NCI-H446 (cell line): ENCODE measurements at regions not wholly inside any gene's neighbourhood (a gene's known extent, or its start where the extent isn't known, plus 50 kb on each side); places are given as distances from the start of the nearest gene placed in this dataset.
"Not testable (repeated sequence)": the region's sequence is repeated elsewhere in the genome, so short reads cannot be mapped to it uniquely, and the experiment has no call there.

Experiments
- DNase-seq, 2 experiments: peaks; one replicate each; lab custom pipeline; 2025; lab: John Stamatoyannopoulos, UW

DNA sequence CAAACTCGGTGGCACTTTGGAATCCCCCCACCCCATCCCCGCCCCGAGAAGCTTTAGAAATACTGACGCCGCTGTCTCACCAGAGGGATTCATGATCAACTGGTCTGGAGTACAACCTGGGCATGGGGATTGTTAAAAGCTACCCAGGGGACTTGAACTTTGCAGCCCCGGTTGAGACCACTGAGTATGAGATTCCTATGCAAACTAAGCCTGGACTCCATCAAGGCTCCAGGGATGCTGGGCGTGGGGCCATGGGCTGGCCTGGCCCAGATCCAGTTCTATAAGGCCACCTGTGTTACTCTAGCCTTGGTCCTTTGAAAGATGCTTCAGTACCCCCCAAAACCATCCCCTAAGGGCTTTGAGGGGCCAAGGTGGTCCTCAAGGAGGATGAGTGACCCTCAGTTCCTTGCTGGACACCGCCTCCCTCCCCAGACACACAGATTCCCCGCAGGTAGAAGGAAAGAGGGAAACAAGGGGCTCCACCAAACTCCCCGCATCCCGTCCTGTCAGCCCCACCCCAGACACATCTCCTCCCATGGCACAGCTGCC lies 68.5 kb downstream of the MRPL36 start:
- DNase-seq, result no peak

DNA sequence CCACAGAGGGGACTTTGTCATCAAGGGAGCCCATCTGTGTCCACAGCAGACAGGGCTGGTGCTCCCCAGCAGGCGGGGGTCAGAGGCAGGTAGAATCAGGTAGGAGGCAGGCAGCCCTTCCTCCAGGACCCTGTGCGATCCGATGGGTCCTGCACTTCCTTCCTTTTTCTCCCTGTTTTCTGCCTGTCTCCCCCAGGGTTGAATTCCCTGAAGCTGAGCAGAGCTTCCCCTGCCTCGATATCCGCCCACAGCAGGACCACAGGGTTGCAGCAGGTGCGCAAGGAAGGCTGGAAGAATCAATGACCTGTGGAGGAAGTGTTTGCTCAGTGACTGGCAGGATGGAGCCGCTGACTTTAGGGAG lies 69.2 kb downstream of the MRPL36 start:
- DNase-seq, result no peak

DNA sequence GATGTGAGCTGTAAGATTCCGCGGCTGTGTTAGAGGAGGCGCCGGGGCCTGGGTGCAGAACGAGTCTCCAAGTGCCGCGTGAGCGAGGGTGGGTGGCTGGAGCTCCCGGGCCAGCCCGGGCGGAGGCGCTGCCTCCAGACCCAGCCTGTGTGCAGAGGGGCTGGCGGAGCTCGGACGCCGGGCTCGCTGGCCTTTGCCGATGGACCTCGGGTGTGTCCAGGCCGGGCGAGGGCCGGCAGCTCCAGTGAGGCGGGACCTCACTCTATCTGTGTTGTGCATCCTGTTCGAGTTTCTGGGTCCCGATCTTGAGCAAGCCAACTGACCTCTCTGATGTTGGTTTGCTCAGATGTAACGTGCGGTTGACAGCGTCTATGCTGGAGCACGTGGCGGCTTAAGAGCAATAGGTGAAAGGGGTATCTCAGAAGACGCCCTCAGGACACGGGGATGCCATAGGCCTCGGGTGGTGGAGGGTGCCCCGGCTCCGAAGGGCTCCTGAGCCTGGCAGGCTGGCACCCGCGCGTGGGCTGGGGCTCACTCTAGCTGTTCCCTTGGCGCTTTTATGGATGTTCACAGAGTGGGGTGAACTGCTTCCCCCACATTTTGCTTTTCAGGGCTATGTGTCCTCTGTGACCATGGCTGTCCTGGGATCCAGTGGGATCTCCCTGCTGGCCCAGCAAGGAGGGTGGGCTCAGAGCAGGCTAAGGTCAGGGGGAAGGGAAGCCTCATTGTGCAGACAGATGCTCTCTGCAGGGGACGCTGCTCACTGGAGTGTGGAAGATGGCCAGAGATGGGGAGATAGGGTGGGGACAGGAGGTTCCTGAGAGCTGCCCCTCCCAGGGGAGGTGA lies 69.8 kb downstream of the MRPL36 start:
- no peak for DNase-seq

DNA sequence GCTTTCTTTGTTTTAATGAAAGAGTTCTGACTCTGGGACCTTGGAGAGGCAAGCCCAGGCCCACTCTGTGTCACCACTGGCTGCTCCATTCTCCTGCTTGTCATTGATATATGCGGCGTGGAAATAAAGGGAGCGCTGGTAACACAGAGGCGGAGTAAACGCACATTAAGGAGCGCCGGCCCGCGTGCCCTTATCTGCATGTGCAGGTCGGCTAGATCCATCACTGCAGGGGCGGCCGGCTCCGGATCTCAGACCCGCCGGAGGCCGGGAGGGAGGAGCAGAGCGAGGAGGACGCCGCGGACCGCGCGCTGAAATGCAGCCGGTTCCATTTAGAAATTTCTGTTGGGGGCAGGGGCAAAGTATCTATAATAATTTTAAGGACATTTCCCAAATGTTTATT lies 70.8 kb downstream of the MRPL36 start:
- no peak for DNase-seq

DNA sequence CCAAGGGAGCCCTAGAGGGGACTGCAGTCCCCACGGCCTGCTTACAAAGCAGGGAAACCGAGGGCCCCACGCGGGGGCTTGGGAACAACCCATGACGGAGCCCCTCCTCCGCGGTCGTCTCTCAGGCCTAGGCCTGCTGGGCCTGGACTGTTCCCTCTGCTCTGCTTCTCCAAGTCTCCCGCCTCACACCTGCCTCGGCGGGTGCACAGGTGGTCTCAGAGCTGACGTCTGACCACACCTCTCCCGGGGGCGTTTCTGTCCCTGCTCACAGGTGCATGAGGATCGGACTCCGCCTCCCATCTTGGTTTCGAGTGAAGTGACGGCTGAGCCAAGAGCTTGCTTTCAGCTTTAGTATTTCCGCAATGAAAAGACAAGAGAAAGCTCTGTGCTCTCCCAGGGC lies 72.1 kb downstream of the MRPL36 start:
- DNase-seq, result no peak

DNA sequence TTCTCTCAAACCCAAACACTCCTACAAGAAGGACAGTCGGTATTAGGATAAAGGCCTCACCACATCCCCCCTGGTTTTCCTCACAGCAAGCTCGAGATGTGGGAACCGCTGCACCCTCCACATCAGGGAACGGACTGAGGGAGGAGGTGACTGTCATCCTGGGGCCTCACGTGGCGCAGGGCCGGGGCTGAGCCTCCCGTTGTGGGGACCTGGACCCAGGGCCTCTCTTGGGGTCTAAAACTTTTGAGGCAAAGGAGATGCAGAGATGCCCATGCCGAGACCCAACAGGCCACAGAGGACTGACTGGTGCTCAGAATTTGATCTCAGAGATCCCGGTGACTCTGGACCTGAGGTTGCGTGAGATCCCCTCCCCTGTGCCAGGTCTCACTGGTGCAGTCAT lies 72.7 kb downstream of the MRPL36 start:
- DNase-seq, result no peak

DNA sequence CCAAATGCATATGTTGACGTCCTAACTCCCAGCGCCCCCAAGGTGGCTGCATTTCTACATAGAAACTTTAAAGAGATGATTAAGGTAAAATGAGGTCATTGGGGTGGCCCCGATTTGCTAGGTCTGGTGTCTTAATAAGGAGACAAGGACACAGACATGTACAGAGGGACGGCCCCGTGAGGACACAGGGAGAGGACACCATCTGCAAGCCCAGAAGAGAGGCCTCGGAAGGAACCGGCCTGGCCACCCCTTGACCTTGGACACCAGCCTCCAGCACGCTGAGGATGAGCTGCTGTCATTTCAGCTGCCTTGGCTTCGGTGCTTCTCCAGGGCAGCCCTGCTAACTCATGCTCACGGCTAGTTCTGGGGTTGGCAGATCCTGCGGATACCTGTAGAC lies 73.2 kb downstream of the MRPL36 start:
- no peak for DNase-seq

DNA sequence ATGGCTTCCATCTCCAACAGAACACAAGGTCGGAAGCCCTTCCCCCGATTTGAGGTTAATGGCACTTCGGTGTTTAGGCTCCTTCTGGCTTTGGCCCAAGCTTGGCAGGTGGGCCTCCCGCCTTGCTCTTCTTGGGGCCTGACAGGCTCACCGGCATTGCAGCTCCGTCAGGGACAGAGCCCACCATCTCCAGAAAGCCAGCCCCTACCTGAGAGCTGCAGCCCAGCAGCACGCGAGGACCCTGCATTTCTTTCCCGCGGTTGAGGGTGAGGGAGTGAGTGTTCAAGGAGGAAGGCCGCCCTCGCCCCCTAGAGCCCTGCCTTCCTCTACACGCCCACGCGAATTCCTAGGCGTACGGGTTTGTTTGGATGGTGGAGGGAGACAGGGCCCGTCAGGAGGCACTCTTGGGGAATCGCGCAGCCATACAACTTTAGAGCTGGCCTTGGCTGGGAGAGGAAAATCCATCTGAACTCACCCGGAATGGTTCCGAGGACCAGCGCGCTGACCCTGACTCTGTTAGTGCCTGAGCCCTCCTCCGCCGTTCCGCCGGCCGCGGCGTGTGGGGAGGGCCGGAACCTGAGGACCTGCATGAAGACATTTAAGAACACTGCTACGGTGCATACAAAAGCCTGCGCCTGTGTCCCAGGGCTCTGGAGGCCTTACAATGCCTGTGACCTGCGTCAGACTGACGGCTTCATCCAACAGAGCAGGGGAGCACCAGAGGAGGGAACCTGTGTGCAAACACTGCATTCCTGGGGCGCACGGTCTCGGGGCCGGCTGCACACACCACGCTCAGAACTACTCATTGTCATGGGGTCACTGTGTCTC lies 73.8 kb downstream of the MRPL36 start:
- DNase-seq, result no peak

DNA sequence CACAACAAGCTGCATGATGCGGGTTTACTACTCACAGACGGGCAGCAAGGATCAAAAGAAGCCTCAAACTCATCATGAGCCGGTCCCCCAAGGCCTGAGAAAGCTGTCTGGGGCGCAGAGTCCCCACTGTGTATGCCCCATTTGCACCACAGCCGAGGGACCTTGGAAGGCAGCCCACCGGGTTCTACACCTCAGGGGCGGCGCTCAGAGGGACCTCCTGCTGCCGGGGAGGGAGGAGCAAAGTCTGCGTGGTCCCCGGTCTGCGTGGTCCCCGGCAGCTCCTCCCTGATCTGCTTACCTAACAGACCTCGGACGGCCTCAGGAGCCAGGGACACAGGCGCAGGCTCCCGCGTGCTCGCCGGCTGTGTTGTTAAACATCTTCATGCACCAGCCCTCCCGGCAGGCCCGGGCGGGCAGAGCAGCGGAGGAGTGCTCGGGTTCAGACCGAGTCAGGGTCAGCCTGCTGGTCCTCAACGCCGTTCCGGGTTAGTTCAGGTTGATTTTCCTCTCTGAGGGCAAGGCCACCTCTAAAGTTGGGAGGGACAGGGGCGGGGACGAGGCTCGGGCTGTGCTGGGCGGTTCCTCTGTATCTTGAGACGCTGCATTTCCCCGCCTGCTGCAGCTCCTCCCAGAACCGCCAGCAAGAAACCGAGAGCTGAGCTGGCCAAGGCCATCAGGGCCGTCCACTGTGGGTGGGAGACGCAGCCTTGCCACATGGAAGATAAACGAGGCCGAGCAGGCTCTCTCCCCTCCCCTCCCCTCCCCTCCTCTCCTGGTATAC lies 74.6 kb downstream of the MRPL36 start:
- DNase-seq, result no peak

DNA sequence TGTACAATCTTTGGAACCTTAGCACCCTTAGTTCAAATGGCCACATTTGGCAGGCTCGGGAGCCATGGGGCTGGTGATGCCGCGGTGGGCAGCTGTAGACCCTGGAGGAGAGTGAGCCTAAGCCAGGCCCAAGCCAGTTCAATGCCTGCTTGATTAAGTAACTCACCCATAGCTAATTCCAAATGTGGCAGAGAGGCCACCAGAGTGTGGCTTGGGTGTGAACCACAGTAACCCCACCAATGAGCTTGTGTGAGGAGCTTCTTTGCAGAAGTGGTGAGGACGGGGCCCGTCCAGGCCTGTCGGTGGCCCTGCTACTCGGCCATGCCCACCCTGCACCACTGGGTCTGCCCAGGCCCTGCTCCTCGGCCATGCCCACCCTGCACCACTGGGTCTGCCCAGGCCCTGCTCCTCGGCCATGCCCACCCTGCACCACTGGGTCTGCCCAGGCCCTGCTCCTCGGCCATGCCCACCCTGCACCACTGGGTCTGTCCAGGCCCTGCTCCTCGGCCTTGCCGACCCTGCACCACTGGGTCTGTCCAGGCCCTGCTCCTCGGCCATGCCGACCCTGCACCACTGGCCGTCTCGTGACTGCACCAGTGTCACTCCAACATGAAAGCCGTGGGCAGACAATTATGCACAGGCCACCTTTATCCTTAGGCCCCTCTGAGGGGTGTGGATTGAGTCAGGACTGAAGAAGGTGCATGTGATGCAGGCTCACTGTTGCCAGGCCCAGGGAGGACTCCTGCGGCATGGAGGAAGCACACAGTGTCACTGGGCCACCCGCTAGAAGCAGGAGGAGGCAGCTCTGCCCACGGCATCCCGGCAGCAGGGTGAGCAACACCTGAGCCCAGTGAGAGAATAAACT lies 75.4 kb downstream of the MRPL36 start:
- DNase-seq, result no peak

DNA sequence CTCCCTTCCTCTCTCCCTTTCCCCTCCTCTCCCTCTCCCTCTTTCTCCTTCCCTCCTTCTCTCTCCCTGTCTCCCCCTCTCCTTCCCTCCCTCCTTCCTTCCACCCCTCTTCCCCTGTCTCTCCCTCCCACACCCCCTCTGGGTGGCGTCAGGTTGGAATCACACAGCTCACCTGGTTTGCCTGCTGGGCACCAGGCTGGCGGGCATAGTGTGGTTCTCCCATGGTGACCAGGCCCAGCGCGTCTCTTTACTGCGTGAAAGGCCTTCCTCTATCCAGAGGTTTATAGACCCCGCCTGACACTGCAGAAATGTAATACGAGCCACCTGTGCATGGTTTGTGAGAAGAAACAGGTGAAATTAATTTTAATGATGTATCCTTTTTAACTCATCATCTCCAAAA lies 76.2 kb downstream of the MRPL36 start:
- no peak for DNase-seq

DNA sequence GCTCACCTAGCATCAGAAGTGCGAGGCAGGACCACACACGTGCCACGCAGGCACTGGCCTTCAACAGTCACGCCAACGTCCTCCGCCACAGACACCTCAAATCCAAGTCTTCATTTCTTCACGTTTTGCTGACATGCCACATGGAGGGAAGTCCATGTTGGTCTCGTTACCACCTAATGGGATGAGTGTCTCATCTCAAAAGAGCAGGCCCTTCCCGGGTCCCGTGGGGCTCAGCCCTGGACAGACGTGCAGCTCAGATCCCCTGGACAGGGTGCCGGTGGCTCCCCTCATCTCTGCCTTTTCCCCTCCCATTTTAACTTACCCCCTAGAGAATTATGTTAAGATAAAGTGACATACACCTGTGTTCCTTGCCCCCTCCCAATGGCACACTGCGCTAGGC lies 76.8 kb downstream of the MRPL36 start:
- DNase-seq, result no peak

DNA sequence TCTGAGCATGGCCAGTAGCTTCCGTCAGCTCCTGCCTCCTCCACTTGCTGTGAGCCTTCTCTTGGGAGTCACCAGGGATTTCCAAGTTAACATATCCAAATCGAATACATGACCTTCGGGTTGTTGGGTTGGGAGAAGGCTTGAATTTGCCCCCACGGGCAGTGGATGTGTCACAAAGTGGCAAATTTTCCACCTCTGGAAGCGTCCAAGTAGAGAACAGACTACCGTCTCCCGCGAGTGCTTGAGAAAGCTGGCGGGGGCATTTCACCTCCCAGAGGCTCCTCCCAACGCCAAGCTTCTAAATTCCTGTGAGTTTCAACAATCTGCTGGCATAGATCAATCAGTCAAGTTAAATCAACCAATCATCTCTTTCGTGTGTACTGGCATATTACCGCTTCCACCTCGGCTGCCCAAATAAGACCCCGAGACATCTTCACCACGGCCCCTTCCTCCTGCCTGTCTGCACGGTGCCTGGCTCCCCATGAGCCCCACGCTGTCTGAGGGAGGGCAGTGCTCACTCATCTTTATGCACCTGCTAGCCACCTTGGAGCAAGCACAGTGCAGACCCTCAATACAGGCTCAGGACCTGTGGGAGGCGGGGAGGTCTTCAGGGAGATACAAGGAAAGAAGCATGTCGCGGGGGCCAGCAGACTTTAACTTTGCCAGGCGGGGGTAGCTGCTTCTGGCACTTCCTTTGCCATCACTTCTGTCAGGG lies 79.1 kb downstream of the MRPL36 start:
- DNase-seq, result no peak

DNA sequence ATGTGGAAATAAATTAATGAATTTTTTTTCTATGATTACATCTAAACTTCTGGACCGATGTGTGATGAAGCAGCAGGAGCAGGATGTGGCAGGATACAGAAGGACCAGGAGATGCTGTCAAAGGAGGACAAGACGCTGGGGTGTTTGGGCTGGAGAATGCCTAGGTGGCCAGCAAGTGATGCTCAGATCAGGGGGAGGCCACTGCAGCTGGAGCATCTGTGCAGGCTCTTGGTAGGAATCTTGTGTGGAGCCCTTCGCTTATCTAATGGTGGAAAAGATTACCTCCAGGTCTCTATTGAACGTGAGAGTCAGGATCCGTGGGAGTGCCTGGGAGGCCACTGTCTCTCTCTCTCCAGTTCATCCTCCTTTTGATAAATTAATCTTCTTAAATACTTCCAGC lies 79.8 kb downstream of the MRPL36 start:
- no peak for DNase-seq

DNA sequence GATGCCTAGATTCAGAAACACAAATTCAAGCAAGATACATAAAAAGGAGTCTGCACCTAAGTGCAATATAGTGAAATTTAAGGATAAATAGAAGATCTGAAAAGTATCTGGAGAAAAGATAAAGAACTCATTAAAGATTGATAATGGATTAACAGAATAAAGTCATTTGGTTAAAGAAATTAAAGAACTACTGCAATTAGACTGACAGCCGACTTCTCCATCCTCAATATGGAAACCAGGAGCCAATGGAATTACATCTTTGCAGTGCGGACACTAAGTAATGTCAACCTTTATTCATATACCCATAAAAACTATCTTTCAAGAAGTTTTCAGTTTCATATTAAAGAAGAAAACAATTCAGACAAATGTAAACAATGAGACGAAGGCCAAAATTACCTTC lies 81.0 kb downstream of the MRPL36 start:
- no peak for DNase-seq

DNA sequence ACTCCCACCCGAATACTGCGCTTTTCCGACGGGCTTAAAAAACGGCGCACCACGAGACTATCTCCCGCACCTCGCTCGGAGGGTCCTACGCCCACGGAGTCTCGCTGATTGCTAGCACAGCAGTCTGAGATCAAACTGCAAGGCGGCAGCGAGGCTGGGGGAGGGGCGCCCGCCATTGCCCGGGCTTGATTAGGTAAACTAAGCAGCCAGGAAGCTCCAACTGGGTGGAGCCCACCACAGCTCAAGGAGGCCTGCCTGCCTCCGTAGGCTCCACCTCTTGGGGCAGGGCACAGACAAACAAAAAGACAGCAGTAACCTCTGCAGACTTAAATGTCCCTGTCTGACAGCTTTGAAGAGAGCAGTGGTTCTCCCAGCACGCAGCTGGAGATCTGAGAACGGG lies 89.5 kb downstream of the MRPL36 start:
- DNase-seq, result not testable (repeated sequence)

DNA sequence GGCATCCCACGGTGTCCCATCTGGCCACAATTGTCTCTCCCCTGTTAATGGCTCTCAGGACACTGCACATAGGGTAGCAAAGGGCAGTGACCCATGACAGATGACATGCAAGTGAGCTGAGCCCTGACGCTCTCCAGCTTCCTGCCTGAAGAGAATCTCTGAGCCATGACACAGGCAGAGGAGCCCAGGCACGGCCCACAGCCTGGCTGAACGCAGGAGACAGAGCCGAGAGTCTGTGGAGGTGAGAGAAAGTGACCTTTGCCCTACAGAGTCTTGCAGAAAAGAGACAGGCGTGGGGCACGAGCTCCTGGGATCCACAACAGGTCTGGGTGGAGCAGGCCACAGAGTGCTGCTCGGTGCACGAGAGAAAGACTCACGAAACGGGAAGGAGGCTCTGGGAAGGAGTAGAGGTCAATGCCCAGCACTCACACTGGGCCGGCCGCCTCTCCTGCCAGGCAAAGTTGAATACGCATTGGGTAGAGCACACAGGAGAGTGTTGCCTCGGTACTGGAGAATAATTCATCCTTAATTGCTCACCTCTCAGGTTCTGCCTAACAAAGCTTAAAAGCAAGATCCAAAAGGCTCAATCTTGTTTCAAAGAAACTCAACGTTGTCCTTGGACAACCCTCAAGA lies 90.3 kb downstream of the MRPL36 start:
- no peak for DNase-seq

DNA sequence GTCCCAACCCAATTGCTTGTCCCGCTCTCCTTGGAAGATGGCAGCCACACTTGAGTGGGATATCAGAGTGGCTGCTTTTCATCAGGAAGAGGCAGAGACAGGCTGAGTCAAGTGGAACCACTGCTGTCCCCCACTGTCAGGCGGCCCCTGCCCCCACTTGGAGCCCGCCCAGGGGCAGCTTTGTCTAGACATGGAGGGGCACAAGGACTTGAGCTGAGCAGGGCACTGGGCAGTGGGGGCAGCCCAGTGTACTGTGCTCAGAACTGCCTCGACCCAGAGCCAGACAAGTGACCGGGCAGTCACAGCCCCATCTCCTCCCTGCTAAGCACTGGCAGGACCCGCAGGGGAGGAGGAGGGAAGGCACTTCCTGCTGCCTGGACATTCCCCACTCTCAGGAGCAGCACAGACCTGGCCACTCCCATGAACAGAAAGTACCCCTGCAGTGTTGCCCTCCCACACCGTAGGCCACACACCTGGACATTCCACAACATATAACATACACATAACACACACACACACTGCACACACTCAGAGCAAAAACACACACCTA lies 91.0 kb downstream of the MRPL36 start:
- no peak for DNase-seq

DNA sequence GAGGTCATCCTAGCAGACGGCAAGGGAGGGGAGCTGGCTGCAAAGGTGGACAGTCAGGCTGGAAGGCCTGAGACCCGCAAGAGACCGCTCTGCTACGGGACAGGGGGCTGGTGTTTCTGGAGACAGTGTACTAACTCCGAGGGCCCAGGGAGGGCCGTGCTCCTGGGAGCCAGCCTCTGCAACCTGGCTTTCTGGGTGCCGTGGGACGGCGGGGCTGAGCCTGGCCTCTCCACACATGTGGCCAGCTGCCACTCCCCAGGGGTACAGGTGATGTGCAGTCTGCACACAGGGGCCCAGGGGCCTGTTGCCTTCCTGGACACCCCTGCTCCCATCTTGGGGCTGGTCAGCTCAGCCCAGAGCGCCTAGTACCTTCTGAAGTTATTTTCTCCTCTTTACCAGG lies 92.2 kb downstream of the MRPL36 start:
- DNase-seq, result no peak

DNA sequence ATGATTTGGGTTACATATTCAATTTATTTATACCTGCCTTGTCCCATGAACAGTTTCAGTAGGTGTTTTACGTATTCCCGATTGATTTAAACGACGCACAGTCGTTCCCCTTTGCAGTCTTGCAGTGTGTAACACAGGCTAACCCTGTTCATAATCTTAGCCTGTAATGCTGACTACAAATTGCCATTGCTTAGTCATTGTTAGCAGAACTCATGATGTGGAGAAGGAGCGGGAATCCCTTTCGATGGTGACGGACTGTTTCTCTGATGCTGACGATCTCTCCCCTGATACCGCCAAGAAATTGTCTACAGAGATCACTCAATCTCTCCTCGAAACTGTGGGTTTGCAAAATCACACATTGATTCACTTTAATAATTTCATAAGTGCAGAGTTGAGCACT lies 93.2 kb downstream of the MRPL36 start:
- no peak for DNase-seq
